SK-N-MC (cell line): ENCODE measurements at regions not wholly inside any gene's neighbourhood (a gene's known extent, or its start where the extent isn't known, plus 50 kb on each side); places are given as distances from the start of the nearest gene placed in this dataset.
"Not testable (repeated sequence)": the region's sequence is repeated elsewhere in the genome, so short reads cannot be mapped to it uniquely, and the experiment has no call there.

ENCODE experiments used
- DNase-seq: peaks from one replicate; pipeline ENCODE4 v3.0.0-alpha.2; 2011; ENCODE audit warnings: low read depth, low spot score
- H3K27ac ChIP-seq: fragments of 200-600 bp; sonication (generic); 2 replicates; pipeline ENCODE4 v1.5.1; 2016; ENCODE audit warnings: mixed run types
- H3K36me3 ChIP-seq: fragments of 200-600 bp; sonication (generic); 2 replicates; pipeline ENCODE4 v1.6.1; 2017; ENCODE audit warnings: antibody characterized with exemption, low read length, mixed read lengths; ENCODE audit not compliant: insufficient read depth
- H3K4me3 ChIP-seq: fragments of 200-600 bp; sonication (generic); 2 replicates; pipeline ENCODE4 v1.5.1; 2016
- H3K9ac ChIP-seq: fragments of 200-600 bp; sonication (generic); 2 replicates; pipeline ENCODE4 v1.8.0; 2017; ENCODE audit warnings: mixed run types, mixed read lengths; ENCODE audit not compliant: insufficient read length
- H3K9me3 ChIP-seq: fragments of 200-600 bp; sonication (generic); 2 replicates; pipeline ENCODE4 v1.6.1; 2017; ENCODE audit warnings: low read depth, mild to moderate bottlenecking, antibody characterized with exemption, low read length, moderate library complexity, mixed read lengths
- EZH2 ChIP-seq: fragments of 200-600 bp; sonication (generic); IDR thresholded peaks from one replicate; pipeline ENCODE4 v1.6.1; 2017; ENCODE audit warnings: antibody characterized with exemption
- FOXP2 ChIP-seq: optimal IDR thresholded peaks from 2 replicates; pipeline ENCODE3; 2011; ENCODE audit warnings: mild to moderate bottlenecking, moderate library complexity; ENCODE audit not compliant: insufficient read depth; ENCODE audit errors: extremely low read length, control extremely low read depth
- POLR2AphosphoS5 ChIP-seq: IDR thresholded peaks from 2 replicates; pipeline ENCODE4 v1.6.1; 2012; ENCODE audit warnings: mild to moderate bottlenecking, low read depth, low read length, borderline replicate concordance

DNA sequence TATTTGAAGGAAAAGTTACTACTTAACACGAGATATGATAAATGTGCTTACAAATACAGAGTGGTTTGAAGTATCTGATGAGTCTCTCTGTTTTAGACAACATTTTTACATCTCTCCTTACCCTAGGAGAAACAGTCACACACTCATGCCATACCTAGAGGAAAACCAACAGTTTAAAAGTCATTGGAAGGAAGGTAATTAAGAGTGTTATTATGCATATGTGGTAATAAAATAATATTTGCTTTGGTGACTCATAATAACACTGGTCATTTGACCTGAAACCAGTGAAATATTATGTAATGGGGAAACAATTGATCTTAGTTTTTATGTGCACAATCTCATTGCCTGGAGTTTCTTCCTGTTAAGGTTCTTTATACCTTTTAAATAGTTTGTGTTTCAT is 136.9 kb upstream of the SOX21 start:
- Histone ChIP-seq H3K27ac (no peak overlapping the region), H3K9me3 (no peaks in the 10 kb centered on the region), H3K36me3 (no peaks in the 10 kb centered on the region), H3K4me3 (no peak overlapping the region), H3K9ac (no peak overlapping the region)
- DNase-seq = no peak
- no peak for TF ChIP-seq POLR2AphosphoS5
- no peak for TF ChIP-seq FOXP2
- TF ChIP-seq EZH2 = no peak

DNA sequence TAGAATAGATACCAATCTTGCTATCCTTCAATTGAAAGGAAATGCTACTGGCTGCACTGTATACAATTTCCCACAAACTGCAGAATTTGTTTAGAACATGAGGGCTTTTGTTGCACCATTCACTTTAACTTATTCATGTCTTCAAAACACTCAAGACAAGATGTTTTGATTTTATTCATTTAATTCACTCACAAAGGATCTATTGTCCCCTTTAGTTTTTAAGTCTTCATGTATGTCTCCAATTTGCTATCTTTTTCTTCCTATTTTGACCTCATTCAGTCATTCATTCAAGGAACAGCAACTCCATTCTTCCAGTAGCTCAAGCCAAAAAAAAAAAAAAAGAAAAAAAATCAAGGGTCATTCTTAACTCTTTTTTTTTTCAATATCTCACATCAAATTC is 130.6 kb upstream of the SOX21 start:
- TF ChIP-seq POLR2AphosphoS5 = no peak
- no peak for TF ChIP-seq FOXP2
- TF ChIP-seq EZH2 = no peak
- Histone ChIP-seq H3K36me3 (no peaks in the 10 kb centered on the region), H3K9ac (no peak overlapping the region)

DNA sequence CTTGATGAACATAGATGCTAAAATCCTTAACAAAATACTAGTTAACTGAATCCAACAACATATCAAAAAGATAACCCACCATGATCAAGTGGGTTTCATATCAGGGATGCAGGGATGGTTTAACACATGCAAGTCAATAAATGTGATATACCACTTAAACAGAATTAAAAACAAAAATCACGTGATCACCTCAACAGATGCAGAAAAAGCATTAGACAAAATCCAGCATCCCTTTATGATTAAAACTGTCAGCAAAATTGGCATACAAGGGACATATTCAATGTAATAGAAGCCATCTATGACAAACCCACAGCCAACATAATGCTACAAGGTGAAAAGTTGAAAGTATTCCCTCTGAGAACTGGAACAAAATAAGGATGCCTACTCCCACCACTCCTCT is 124.7 kb upstream of the SOX21 start:
- not testable (repeated sequence) for H3K27ac ChIP-seq, H3K9me3 ChIP-seq, H3K4me3 ChIP-seq, H3K9ac ChIP-seq, H3K36me3 ChIP-seq, DNase-seq

More for the DNA sequence above, 130.6 kb upstream of the SOX21 start:
- Histone ChIP-seq H3K4me3 (no peak overlapping the region), H3K9me3 (no peaks in the 10 kb centered on the region), H3K27ac (no peak overlapping the region)
- DNase-seq = no peak

DNA sequence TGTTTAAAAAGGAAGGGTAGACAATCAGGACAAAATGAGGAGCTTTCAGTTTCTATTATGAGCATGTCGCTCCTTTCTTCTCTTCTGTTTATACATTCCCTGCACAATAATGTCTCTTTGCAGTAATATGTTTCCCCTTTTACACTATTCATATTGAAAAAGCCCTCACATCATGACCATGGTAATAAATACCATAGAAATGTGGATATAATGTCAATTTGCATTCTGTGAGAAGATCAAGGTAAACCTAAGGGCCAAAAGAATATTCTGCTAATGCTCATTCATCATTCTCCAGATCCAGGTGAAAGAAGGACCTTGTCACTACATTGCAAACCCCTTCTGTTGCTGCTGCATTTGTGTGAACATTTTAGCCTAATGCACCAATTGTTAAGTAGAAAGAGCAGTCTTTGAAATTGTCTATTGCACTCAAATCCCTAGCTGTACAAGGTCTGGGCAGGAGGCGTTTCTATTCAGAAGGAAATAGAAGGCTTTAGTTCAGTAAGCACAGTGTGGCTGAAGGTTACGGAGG is 117.6 kb upstream of the SOX21 start:
- no peaks in the 10 kb centered on the region for H3K9me3 ChIP-seq
- TF ChIP-seq EZH2 = no peak
- no peak for TF ChIP-seq POLR2AphosphoS5
- TF ChIP-seq FOXP2 = no peak

DNA sequence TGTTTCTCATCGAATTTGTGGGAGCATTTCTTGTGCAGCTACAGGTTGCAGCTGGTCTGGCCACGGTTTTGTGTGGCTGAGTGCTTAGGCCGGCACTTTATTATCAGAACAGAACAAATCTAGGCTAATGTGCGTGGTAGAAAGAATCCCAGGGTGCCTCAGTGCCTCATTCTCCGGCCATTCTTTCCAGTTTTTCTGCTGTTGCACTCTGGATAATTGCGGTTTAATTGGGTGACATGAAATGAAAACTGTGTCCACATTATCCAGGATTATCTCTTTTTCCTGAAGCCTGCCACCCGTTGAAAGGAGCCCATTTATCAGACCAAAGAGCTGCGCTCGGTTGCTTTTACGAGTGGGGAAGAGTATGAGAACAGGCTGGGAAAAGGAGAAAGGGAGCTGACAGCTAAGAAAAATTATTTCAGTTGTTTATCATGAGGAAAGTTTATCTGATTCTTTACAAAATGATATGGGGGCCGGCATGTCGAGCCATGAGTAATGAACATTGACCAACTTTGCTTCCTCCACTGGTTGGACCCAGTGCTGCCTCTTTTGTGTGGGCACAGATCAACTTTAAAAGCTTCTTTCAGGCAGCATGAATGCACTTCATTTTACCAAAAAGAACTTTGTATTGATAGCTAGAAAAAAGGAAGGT is 117.0 kb upstream of the SOX21 start:
- Histone ChIP-seq H3K9ac (no peak overlapping the region), H3K36me3 (no peaks in the 10 kb centered on the region), H3K9me3 (no peaks in the 10 kb centered on the region), H3K27ac (no peak overlapping the region), H3K4me3 (no peak overlapping the region)
- TF ChIP-seq FOXP2 (no peak), EZH2 (no peak), POLR2AphosphoS5 (no peak)
- no peak for DNase-seq

More for the DNA sequence above, 117.6 kb upstream of the SOX21 start:
- no peak for DNase-seq
- H3K4me3 ChIP-seq = no peak overlapping the region
- no peak overlapping the region for H3K27ac ChIP-seq
- H3K9ac ChIP-seq = no peak overlapping the region
- H3K36me3 ChIP-seq = no peaks in the 10 kb centered on the region

- no peak for DNase-seq
- TF ChIP-seq FOXP2 = no peak
- TF ChIP-seq EZH2 = no peak
- no peak for TF ChIP-seq POLR2AphosphoS5
- H3K9me3 ChIP-seq = no peaks in the 10 kb centered on the region
Observed at GRCh38 chr13:94827566-94827965, 115.2 kb upstream of the SOX21 start.

DNA sequence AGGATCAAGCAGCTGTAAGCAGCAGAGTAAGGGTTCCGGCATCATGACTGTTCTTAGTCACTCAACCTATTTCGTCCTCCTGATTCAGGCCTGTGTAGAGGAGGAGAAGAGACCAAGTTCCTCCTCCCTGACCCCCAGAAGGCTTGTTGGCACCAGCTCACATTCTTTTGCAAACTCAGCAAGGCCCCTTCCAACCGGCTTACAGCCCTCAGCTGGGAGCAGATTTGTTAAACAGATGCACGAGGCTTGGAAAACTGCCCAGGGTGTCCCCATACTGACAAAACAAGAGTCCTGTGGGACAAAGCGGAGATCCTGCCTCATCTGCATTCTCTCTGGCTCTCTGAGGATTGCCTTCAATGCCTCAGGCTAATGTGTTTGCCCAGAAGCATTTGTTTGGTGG is 113.2 kb upstream of the SOX21 start:
- H3K4me3 ChIP-seq = peak overlapping the region; percentile 48
- no peak overlapping the region for H3K27ac ChIP-seq
- no peaks in the 10 kb centered on the region for H3K9me3 ChIP-seq
- H3K36me3 ChIP-seq = no peaks in the 10 kb centered on the region
- H3K9ac ChIP-seq = no peak overlapping the region
- DNase-seq = peak; percentile 22
- TF ChIP-seq POLR2AphosphoS5 (no peak), EZH2 (no peak), FOXP2 (peak; percentile 72)

More at GRCh38 chr13:94827566-94827965, 115.2 kb upstream of the SOX21 start:
- Histone ChIP-seq H3K36me3 (no peaks in the 10 kb centered on the region), H3K9ac (no peak overlapping the region), H3K4me3 (no peak overlapping the region), H3K27ac (no peak overlapping the region)

GRCh38 chr13:94824601-94825000 is 112.3 kb upstream of the SOX21 start:
- H3K36me3 ChIP-seq = no peaks in the 10 kb centered on the region
- no peak for TF ChIP-seq EZH2
- TF ChIP-seq FOXP2 = no peak
- no peak for TF ChIP-seq POLR2AphosphoS5
- H3K9ac ChIP-seq = no peak overlapping the region
- no peak overlapping the region for H3K4me3 ChIP-seq
- no peaks in the 10 kb centered on the region for H3K9me3 ChIP-seq
- no peak overlapping the region for H3K27ac ChIP-seq
- DNase-seq = no peak

GRCh38 chr13:94822356-94822755 is 110.0 kb upstream of the SOX21 start:
- Histone ChIP-seq H3K36me3 (no peaks in the 10 kb centered on the region), H3K4me3 (no peak overlapping the region), H3K27ac (no peak overlapping the region), H3K9ac (no peak overlapping the region), H3K9me3 (no peaks in the 10 kb centered on the region)
- DNase-seq = no peak
- TF ChIP-seq POLR2AphosphoS5 = no peak
- no peak for TF ChIP-seq FOXP2
- TF ChIP-seq EZH2 = no peak
